T-cell (primary cell): ENCODE measurements at regions not wholly inside any gene's neighbourhood (a gene's known extent, or its start where the extent isn't known, plus 50 kb on each side); places are given as distances from the start of the nearest gene placed in this dataset.

Experiments
- ATAC-seq, 4 experiments: fragments of 200-7000 bp in 3 of 4; fragments of 150-1000 bp in 1 of 4; cut with Tn5 transposase; replicated peaks in 1 of 4; 1 replicate in 3 of 4; 2 replicates in 1 of 4; pipeline ENCODE4 v1.10.0; 2021; ENCODE audit warnings: moderate library complexity in 3 of 4, mild to moderate bottlenecking in 2 of 4, moderate number of reproducible peaks in 1 of 4
- CTCF ChIA-PET, 2 donors: fragments of 300-600 bp; sonication (Branson Sonifier 250); formaldehyde crosslinking; loops; one replicate each; lab custom pipeline; 2022; ENCODE audit warnings: antibody characterized with exemption in 2 of 2; lab: Charles Lee
- POLR2A ChIA-PET, 2 donors: fragments of 300-600 bp; sonication (Branson Sonifier 250); formaldehyde crosslinking; loops; one replicate each; lab custom pipeline; 2022; ENCODE audit warnings: antibody characterized with exemption in 2 of 2; lab: Charles Lee
- DNase-seq, 35 experiments: peaks; one replicate each; pipeline versions ENCODE4 v3.0.0 to v3.0.0-alpha.2; 2013 to 2023
- H3K27ac ChIP-seq: one replicate; pipeline ENCODE4 v1.5.1; 2013; ENCODE audit warnings: low read length
- H3K27me3 ChIP-seq, 2 experiments: replicated peaks in 1 of 2; 1 replicate in 1 of 2; 2 replicates in 1 of 2; pipeline versions ENCODE4 v1.6.1 to v1.7.0; 2013; ENCODE audit warnings: low read length in 1 of 2, mixed read lengths in 1 of 2; ENCODE audit not compliant: control insufficient read depth in 2 of 2, insufficient read depth in 2 of 2; ENCODE audit errors: extremely low read depth in 1 of 2
- H3K36me3 ChIP-seq, 2 donors: 1 replicate in 1 of 2; 2 replicates in 1 of 2; pipeline versions ENCODE4 v1.6.1 to v1.7.0; 2013; ENCODE audit warnings: low read length in 1 of 2; ENCODE audit not compliant: control insufficient read depth in 2 of 2, insufficient read depth in 1 of 2; ENCODE audit errors: extremely low read depth in 1 of 2
- H3K4me1 ChIP-seq, 2 experiments: 1 replicate in 1 of 2; 2 replicates in 1 of 2; pipeline versions ENCODE4 v1.6.1 to v1.7.0; 2013; ENCODE audit warnings: low read length in 2 of 2, mixed read lengths in 1 of 2; ENCODE audit not compliant: insufficient read depth in 2 of 2, control insufficient read depth in 1 of 2; ENCODE audit errors: extremely low read depth in 1 of 2
- H3K4me3 ChIP-seq, 2 donors: 1 replicate in 1 of 2; 2 replicates in 1 of 2; pipeline versions ENCODE4 v1.5.1 to v1.7.0; 2013; ENCODE audit warnings: mild to moderate bottlenecking in 2 of 2, low read length in 1 of 2, moderate library complexity in 1 of 2; ENCODE audit not compliant: control insufficient read depth in 1 of 2; ENCODE audit errors: extremely low read depth in 1 of 2
- H3K9me3 ChIP-seq: 2 replicates; pipeline ENCODE4 v1.7.0; 2013
- H3K27ac Mint-ChIP-seq, 2 donors: one replicate each; pipeline ENCODE4 v1.8.0; 2020 to 2021; ENCODE audit warnings: mild to moderate bottlenecking in 2 of 2, mixed read lengths in 2 of 2
- H3K27me3 Mint-ChIP-seq, 2 donors: one replicate each; pipeline ENCODE4 v1.8.0; 2021 to 2022; ENCODE audit warnings: mixed read lengths in 2 of 2
- H3K36me3 Mint-ChIP-seq: one replicate; pipeline ENCODE4 v1.8.0; 2021; ENCODE audit warnings: mixed read lengths
- H3K4me1 Mint-ChIP-seq, 3 donors: one replicate each; pipeline ENCODE4 v1.8.0; 2020 to 2022; ENCODE audit warnings: mixed read lengths in 3 of 3, mild to moderate bottlenecking in 1 of 3
- H3K4me3 Mint-ChIP-seq, 3 donors: one replicate each; pipeline ENCODE4 v1.8.0; 2020 to 2022; ENCODE audit warnings: mild to moderate bottlenecking in 3 of 3, mixed read lengths in 3 of 3, moderate library complexity in 3 of 3
- H3K9me3 Mint-ChIP-seq, 3 donors: one replicate each; pipeline ENCODE4 v1.8.0; 2020 to 2022; ENCODE audit warnings: mixed read lengths in 3 of 3
- WGBS: methylation state at CpG from one replicate; pipeline ENCODE4 v1.1.5; 2013; ENCODE audit warnings: missing lambda C conversion rate; ENCODE audit not compliant: insufficient coverage; 5-methylcytosine and 5-hydroxymethylcytosine counted together

GRCh38 chr3:5567113-5567512 is 379.6 kb downstream of the EDEM1 start:
- 40% methylated on average over 1 of the region's 2 CpGs for WGBS
- Histone ChIP-seq H3K27ac (no peak overlapping the region), H3K4me3 (no peak overlapping the region), H3K36me3 (no peaks in the 10 kb centered on the region), H3K9me3 (no peaks in the 10 kb centered on the region), H3K27me3 (no peaks in the 10 kb centered on the region), H3K4me1 (no peaks in the 10 kb centered on the region)
- ChIA-PET CTCF (interaction anchor here in 1 of 2 donors (0.6 kb wide), 1 partner anchor 113 kb away, joined by 4 read pairs; no protein-coding TSS in a partner anchor), POLR2A (no interaction called here)
- ATAC-seq (no peak), DNase-seq (no peak)
- H3K4me3 Mint-ChIP-seq = no peak overlapping the region
- no peak overlapping the region for H3K27ac Mint-ChIP-seq
- peaks cover 2 to 12% of the 10 kb centered on the region in 2 donors for H3K27me3 Mint-ChIP-seq
- H3K9me3 Mint-ChIP-seq = peaks cover 0 to 4% (median 4%) of the 10 kb centered on the region in 3 donors
- no peaks in the 10 kb centered on the region for H3K4me1 Mint-ChIP-seq
- H3K36me3 Mint-ChIP-seq = no peaks in the 10 kb centered on the region

- Mint-ChIP-seq H3K9me3 (peaks cover 0 to 4% (median 4%) of the 10 kb centered on the region in 3 donors), H3K4me3 (no peak overlapping the region), H3K36me3 (no peaks in the 10 kb centered on the region), H3K27me3 (peaks cover 2 to 12% of the 10 kb centered on the region in 2 donors), H3K4me1 (no peaks in the 10 kb centered on the region), H3K27ac (no peak overlapping the region)
- no CpG with 5 or more reads among the region's 5 CpGs for WGBS
- Histone ChIP-seq H3K4me1 (no peaks in the 10 kb centered on the region), H3K27ac (no peak overlapping the region), H3K4me3 (no peak overlapping the region), H3K9me3 (no peaks in the 10 kb centered on the region), H3K36me3 (no peaks in the 10 kb centered on the region), H3K27me3 (no peaks in the 10 kb centered on the region)
- ChIA-PET POLR2A (no interaction called here), CTCF (no interaction called here)
- DNase-seq (no peak), ATAC-seq (no peak)
Measured at GRCh38 chr3:5568451-5568850, 380.9 kb downstream of the EDEM1 start.

DNA sequence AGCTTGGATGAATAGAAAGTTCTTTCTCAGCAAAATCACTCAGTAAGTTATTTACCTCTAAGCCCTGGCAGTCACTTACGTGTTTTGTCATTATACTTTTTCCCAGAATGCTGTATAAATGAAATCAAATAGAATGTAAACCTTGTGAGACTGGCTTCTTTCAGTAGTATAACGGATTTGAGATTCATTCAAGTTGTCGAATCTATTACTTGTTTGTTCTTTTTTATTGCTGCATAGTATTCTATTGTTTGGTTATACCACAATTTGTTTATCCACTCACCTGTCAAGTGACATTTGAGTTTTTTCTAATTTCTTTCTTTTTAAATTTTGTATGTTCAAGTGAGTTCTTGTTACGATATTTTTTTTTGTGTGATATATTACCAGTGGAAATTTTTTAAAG is 381.6 kb downstream of the EDEM1 start:
- peaks cover 0 to 4% (median 4%) of the 10 kb centered on the region in 3 donors for H3K9me3 Mint-ChIP-seq
- CTCF ChIA-PET = no interaction called here
- Histone ChIP-seq H3K9me3 (no peaks in the 10 kb centered on the region), H3K36me3 (no peaks in the 10 kb centered on the region), H3K27ac (no peak overlapping the region), H3K4me3 (no peak overlapping the region), H3K27me3 (no peaks in the 10 kb centered on the region), H3K4me1 (no peaks in the 10 kb centered on the region)
- no peak overlapping the region for H3K27ac Mint-ChIP-seq
- ATAC-seq (no peak), DNase-seq (no peak)
- no peaks in the 10 kb centered on the region for H3K36me3 Mint-ChIP-seq
- WGBS = no CpG with 5 or more reads among the region's 4 CpGs
- no peak overlapping the region for H3K4me3 Mint-ChIP-seq
- POLR2A ChIA-PET = interaction anchor here in 1 of 2 donors (0.6 kb wide), 1 partner anchor 1244 kb away, joined by 9 read pairs; no protein-coding TSS in a partner anchor
- H3K27me3 Mint-ChIP-seq = peaks cover 2 to 12% of the 10 kb centered on the region in 2 donors
- no peaks in the 10 kb centered on the region for H3K4me1 Mint-ChIP-seq

DNA sequence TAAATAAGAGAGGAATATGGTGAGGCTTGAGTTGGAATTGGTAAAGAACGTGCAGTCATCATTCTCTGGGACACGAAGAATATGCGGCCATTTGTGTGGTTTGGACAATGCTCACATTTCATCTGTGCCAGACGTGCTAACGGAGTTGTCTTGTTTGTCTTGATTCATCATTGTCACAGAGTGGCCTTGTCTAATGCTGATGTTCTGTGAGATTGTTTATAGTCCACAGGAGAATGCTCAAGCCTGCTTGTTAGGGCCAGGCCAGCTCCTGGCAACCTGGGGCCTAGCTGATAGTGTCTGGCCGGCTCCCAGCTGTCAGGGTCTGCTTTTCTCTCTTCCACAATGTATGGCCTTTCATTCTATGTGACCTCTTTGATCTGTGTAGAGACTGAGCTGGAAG is 384.7 kb downstream of the EDEM1 start:
- Histone ChIP-seq H3K36me3 (no peaks in the 10 kb centered on the region), H3K27ac (no peak overlapping the region), H3K27me3 (no peaks in the 10 kb centered on the region), H3K9me3 (no peaks in the 10 kb centered on the region), H3K4me3 (no peak overlapping the region), H3K4me1 (no peaks in the 10 kb centered on the region)
- no peak overlapping the region for H3K27ac Mint-ChIP-seq
- ChIA-PET CTCF (no interaction called here), POLR2A (no interaction called here)
- H3K9me3 Mint-ChIP-seq = peaks cover 0 to 4% (median 4%) of the 10 kb centered on the region in 3 donors
- H3K4me3 Mint-ChIP-seq = no peak overlapping the region
- WGBS = 82% methylated on average over 5 of the region's 6 CpGs
- no peak for ATAC-seq
- H3K27me3 Mint-ChIP-seq = peaks cover 1 to 5% of the 10 kb centered on the region in 2 donors
- H3K36me3 Mint-ChIP-seq = no peaks in the 10 kb centered on the region
- H3K4me1 Mint-ChIP-seq = no peaks in the 10 kb centered on the region
- DNase-seq = no peak

DNA sequence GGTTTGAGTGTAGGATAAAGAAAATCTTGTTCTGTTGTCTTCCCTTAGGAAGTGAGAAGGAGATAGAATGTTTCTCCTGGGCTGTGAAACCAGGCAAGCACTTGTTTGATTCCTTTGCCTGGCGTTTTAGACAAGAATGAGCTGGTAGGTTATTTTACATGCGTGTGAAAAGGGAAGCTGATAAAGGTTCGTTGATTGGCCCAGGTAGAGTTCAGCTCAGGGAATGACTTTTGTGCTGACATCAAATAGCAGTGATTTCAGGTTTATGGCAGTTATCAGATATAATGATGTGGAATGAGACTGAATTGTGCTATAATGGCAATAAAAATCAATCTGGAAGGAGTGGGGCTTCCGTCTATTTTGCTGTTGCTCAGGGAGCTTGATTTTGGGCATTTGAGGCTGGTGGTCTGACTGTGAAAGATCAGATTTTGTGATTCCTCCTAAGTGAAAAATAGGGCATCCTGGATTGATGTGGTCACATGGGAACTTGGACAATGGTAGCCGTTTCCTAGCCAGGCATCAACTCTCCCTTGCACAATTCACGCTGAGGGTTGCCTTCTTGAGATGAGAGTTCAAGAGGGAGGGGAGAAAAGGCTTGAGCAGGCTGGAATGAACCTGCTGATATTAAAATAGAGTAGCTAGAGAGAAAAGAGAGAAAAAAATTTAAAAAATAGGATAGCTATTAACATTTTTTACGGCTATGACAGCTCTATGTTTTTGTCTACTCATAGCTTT is 388.9 kb downstream of the EDEM1 start:
- CTCF ChIA-PET = no interaction called here
- POLR2A ChIA-PET = no interaction called here
- no peaks in the 10 kb centered on the region for H3K27me3 ChIP-seq
- Mint-ChIP-seq H3K4me3 (no peak overlapping the region), H3K4me1 (no peaks in the 10 kb centered on the region), H3K27ac (no peak overlapping the region), H3K36me3 (no peaks in the 10 kb centered on the region), H3K27me3 (peaks cover 2 to 4% of the 10 kb centered on the region in 2 donors), H3K9me3 (peaks cover 0 to 4% (median 0%) of the 10 kb centered on the region in 3 donors)
- 87% methylated on average over 4 of the region's 7 CpGs for WGBS
- no peaks in the 10 kb centered on the region for H3K9me3 ChIP-seq
- DNase-seq (no peak), ATAC-seq (no peak)
- H3K4me1 ChIP-seq = no peaks in the 10 kb centered on the region
- H3K4me3 ChIP-seq = no peak overlapping the region
- no peaks in the 10 kb centered on the region for H3K36me3 ChIP-seq
- H3K27ac ChIP-seq = no peak overlapping the region

- no peaks in the 10 kb centered on the region for H3K36me3 Mint-ChIP-seq
- DNase-seq (no peak), ATAC-seq (no peak)
- peaks cover 3 to 16% of the 10 kb centered on the region in 2 donors for H3K27me3 Mint-ChIP-seq
- H3K4me3 Mint-ChIP-seq = no peak overlapping the region
- 80% methylated on average over 1 of the region's 2 CpGs for WGBS
- no peaks in the 10 kb centered on the region for H3K4me1 Mint-ChIP-seq
- no peaks in the 10 kb centered on the region for H3K4me1 ChIP-seq
- H3K4me3 ChIP-seq = no peak overlapping the region
- no peaks in the 10 kb centered on the region for H3K9me3 ChIP-seq
- H3K36me3 ChIP-seq = no peaks in the 10 kb centered on the region
- ChIA-PET POLR2A (no interaction called here), CTCF (no interaction called here)
- H3K27ac Mint-ChIP-seq = no peak overlapping the region
- peaks cover 0 to 5% (median 0%) of the 10 kb centered on the region in 3 donors for H3K9me3 Mint-ChIP-seq
- no peak overlapping the region for H3K27ac ChIP-seq
- H3K27me3 ChIP-seq = no peaks in the 10 kb centered on the region
Measured at GRCh38 chr3:5579139-5579602, 391.7 kb downstream of the EDEM1 start.
